ENCODE measurements at regions not wholly inside any gene's neighbourhood (a gene's known extent, or its start where the extent isn't known, plus 50 kb on each side); places are given as distances from the start of the nearest gene placed in this dataset.
"Not testable (repeated sequence)": the region's sequence is repeated elsewhere in the genome, so short reads cannot be mapped to it uniquely, and the experiment has no call there.

DNA sequence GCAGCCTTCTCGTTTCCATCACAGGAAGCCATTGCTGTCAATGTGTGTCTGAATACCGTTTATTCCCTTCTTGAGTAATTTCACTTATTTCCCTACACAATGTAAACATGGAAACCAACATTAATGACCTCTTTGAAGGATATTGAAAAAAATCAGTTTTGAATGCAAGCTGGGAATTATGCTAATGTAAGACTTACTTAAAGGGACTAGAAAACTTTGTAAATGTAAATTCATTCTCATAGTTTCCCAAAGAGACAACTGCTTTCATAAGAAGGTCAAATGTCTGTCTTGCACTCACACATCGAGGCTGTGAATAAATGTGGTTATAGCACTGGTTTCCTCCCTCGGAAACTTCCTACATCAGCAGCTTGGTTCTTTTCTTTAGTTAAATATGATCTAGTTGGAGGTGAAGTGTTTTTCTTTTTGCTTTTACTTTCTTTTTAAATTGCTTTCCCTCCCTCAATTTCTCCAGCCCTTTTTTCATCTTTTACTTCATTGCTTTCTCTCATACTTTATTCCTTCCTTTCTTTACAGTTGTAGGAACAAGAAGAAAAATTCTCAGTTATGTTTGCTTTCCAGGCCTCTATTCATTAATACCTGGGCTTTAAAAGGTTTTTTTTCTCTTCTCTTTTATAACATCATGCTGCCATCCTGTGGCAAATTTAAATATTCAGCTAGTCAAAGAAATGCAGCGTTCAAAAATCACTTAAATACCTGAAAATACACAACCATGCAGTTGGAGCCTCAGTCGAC, 108.3 kb downstream of the TNFAIP3 start:
- H3K4me3 Mint-ChIP-seq (ENCODE audit: unreplicated experiment), result no peak overlapping the region
- H3K36me3 Mint-ChIP-seq (ENCODE audit: unreplicated experiment), result no peaks in the 10 kb centered on the region
- no peaks in the 10 kb centered on the region for H3K9me3 Mint-ChIP-seq (ENCODE audit: unreplicated experiment)
- no peak overlapping the region for H3K27ac Mint-ChIP-seq (ENCODE audit: unreplicated experiment)
- no peak for DNase-seq (ENCODE audit: extremely low spot score, unreplicated experiment)
- H3K4me1 Mint-ChIP-seq (ENCODE audit: unreplicated experiment), result peaks cover 3% of the 10 kb centered on the region
- H3K27me3 Mint-ChIP-seq (ENCODE audit: unreplicated experiment), result peaks cover 6% of the 10 kb centered on the region
- TF ChIP-seq, protein P1, sequence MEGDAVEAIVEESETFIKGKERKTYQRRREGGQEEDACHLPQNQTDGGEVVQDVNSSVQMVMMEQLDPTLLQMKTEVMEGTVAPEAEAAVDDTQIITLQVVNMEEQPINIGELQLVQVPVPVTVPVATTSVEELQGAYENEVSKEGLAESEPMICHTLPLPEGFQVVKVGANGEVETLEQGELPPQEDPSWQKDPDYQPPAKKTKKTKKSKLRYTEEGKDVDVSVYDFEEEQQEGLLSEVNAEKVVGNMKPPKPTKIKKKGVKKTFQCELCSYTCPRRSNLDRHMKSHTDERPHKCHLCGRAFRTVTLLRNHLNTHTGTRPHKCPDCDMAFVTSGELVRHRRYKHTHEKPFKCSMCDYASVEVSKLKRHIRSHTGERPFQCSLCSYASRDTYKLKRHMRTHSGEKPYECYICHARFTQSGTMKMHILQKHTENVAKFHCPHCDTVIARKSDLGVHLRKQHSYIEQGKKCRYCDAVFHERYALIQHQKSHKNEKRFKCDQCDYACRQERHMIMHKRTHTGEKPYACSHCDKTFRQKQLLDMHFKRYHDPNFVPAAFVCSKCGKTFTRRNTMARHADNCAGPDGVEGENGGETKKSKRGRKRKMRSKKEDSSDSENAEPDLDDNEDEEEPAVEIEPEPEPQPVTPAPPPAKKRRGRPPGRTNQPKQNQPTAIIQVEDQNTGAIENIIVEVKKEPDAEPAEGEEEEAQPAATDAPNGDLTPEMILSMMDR (IDR thresholded peaks at IDR 0.05), result peak; percentile 56

GRCh38 chr6:137976430-137976829, 109.4 kb downstream of the TNFAIP3 start:
- H3K4me1 Mint-ChIP-seq (ENCODE audit: unreplicated experiment), result peaks cover 3% of the 10 kb centered on the region
- peaks cover 6% of the 10 kb centered on the region for H3K27me3 Mint-ChIP-seq (ENCODE audit: unreplicated experiment)
- H3K4me3 Mint-ChIP-seq (ENCODE audit: unreplicated experiment), result no peak overlapping the region
- no peak for DNase-seq (ENCODE audit: extremely low spot score, unreplicated experiment)
- H3K9me3 Mint-ChIP-seq (ENCODE audit: unreplicated experiment), result no peaks in the 10 kb centered on the region
- TF ChIP-seq, protein P1 (IDR thresholded peaks at IDR 0.05), result no peak
- H3K27ac Mint-ChIP-seq (ENCODE audit: unreplicated experiment), result no peak overlapping the region
- H3K36me3 Mint-ChIP-seq (ENCODE audit: unreplicated experiment), result no peaks in the 10 kb centered on the region

DNA sequence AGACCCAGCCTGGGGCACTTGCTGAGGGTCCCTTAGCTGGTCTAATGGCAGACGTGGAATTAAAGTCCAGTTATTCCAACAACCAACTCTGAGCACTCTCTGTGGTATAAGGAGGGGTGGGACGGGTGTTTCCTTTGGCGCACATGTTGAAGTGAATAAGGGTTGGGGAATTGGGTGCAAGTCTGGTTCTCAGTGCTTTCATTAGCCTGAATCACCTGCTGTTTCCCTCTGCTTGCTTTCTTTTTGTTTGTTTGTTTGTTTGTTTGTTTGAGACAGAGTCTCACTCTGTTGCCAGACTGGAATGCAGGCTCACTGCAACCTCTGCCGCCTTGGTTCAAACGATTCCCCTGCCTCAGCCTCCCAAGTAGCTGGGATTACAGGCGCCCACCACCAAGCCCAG, 110.1 kb downstream of the TNFAIP3 start:
- Mint-ChIP-seq H3K4me1 (ENCODE audit: unreplicated experiment) (peaks cover 3% of the 10 kb centered on the region), H3K27me3 (ENCODE audit: unreplicated experiment) (peaks cover 6% of the 10 kb centered on the region), H3K36me3 (ENCODE audit: unreplicated experiment) (no peaks in the 10 kb centered on the region), H3K27ac (ENCODE audit: unreplicated experiment) (no peak overlapping the region), H3K4me3 (ENCODE audit: unreplicated experiment) (no peak overlapping the region), H3K9me3 (ENCODE audit: unreplicated experiment) (no peaks in the 10 kb centered on the region)
- TF ChIP-seq, protein P1 (IDR thresholded peaks at IDR 0.05), result no peak
- no peak for DNase-seq (ENCODE audit: extremely low spot score, unreplicated experiment)

- no peak overlapping the region for H3K27ac Mint-ChIP-seq (ENCODE audit: unreplicated experiment)
- no peaks in the 10 kb centered on the region for H3K9me3 Mint-ChIP-seq (ENCODE audit: unreplicated experiment)
- H3K4me3 Mint-ChIP-seq (ENCODE audit: unreplicated experiment), result no peak overlapping the region
- H3K36me3 Mint-ChIP-seq (ENCODE audit: unreplicated experiment), result no peaks in the 10 kb centered on the region
- TF ChIP-seq, protein P1 (IDR thresholded peaks at IDR 0.05), result no peak
- peaks cover 6% of the 10 kb centered on the region for H3K27me3 Mint-ChIP-seq (ENCODE audit: unreplicated experiment)
- DNase-seq (ENCODE audit: extremely low spot score, unreplicated experiment), result no peak
- peaks cover 3% of the 10 kb centered on the region for H3K4me1 Mint-ChIP-seq (ENCODE audit: unreplicated experiment)
Measured at GRCh38 chr6:137977814-137978213, 110.8 kb downstream of the TNFAIP3 start.

DNA sequence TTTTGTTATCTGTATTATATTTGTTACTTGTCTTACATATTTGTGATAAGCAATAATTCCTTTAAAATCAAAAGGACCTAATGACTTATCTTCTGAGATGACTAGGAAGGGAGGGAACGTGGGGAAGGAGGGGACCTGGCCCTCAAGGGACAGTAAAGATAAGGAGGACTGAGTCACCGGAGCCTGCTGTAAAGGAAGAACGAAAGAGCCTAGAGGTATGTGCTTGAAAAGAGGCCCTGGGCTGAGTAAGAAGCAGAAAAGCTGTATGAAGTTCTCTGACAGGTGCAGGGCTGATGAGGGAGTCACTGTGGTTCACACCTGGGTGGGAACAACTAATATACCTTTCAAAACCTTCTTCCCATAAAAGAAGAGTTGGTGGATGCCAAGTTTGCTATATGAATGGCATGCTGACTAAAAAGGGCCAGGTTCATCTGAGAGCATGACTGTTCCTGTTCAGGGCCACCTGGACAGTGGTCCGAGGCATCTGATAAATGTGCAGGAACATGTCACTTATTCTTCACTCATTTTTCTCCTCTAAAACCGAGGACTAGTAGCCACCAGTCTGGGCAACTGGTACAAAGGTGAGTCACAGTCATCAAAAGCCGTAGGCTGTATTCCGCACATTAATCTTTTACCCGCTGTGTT, 111.3 kb downstream of the TNFAIP3 start:
- H3K4me3 Mint-ChIP-seq (ENCODE audit: unreplicated experiment), result no peak overlapping the region
- H3K27ac Mint-ChIP-seq (ENCODE audit: unreplicated experiment), result no peak overlapping the region

DNA sequence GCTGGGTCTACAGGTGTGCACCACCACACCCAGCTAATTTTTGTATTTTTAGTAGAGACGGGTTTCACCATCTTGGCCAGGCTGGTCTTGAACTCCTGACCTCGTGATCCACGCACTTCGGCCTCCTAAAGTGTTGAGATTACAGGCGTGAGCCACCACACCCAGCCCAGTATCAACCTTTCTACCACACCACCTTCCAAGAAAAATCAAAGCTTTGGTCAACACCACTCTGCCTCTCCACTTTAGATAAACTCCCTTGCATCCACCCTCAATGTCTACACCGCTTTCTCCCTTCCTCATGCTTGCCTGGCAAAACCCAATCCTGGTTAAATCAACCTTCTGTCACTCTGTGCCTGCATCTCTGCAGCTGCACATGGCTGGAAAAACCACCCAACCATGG, 112.2 kb downstream of the TNFAIP3 start:
- H3K9me3 Mint-ChIP-seq (ENCODE audit: unreplicated experiment); H3K27ac Mint-ChIP-seq (ENCODE audit: unreplicated experiment); H3K4me1 Mint-ChIP-seq (ENCODE audit: unreplicated experiment); DNase-seq (ENCODE audit: extremely low spot score, unreplicated experiment); H3K27me3 Mint-ChIP-seq (ENCODE audit: unreplicated experiment); H3K4me3 Mint-ChIP-seq (ENCODE audit: unreplicated experiment); H3K36me3 Mint-ChIP-seq (ENCODE audit: unreplicated experiment): not testable (repeated sequence)

More for the DNA sequence above, 111.3 kb downstream of the TNFAIP3 start:
- Mint-ChIP-seq H3K4me1 (ENCODE audit: unreplicated experiment) (peaks cover 3% of the 10 kb centered on the region), H3K9me3 (ENCODE audit: unreplicated experiment) (no peaks in the 10 kb centered on the region), H3K36me3 (ENCODE audit: unreplicated experiment) (no peaks in the 10 kb centered on the region), H3K27me3 (ENCODE audit: unreplicated experiment) (peaks cover 6% of the 10 kb centered on the region)
- TF ChIP-seq, protein P1 (IDR thresholded peaks at IDR 0.05), result no peak
- DNase-seq (ENCODE audit: extremely low spot score, unreplicated experiment), result no peak
